ENCODE measurements at regions not wholly inside any gene's neighbourhood (a gene's known extent, or its start where the extent isn't known, plus 50 kb on each side); places are given as distances from the start of the nearest gene placed in this dataset.

- Histone ChIP-seq H3K27me3 (replicated peaks; ENCODE audit: insufficient read depth) (no peaks in the 10 kb centered on the region), H3K27ac (no peak overlapping the region)
- no peak for DNase-seq (ENCODE audit: low spot score)
Measured at GRCh38 chr2:194826241-194826640, 830.8 kb upstream of the SLC39A10 start.

GRCh38 chr2:194824450-194824849 is 832.6 kb upstream of the SLC39A10 start:
- no peak overlapping the region for H3K27ac ChIP-seq
- no peak overlapping the region for H3K4me3 ChIP-seq
- no peak for DNase-seq (ENCODE audit: low spot score)
- no peaks in the 10 kb centered on the region for H3K27me3 ChIP-seq (replicated peaks; ENCODE audit: insufficient read depth)
- TF ChIP-seq CTCF (IDR thresholded peaks at IDR 0.05): no peak
- no peaks in the 10 kb centered on the region for H3K4me1 ChIP-seq (ENCODE audit: control insufficient read depth in 1 of 2, low read depth in 2 of 2)
- H3K9me3 ChIP-seq: no peaks in the 10 kb centered on the region
- ATAC-seq (ENCODE audit: insufficient number of reproducible peaks, low FRiP score, low read depth): no peak
- no peaks in the 10 kb centered on the region for H3K36me3 ChIP-seq

More at GRCh38 chr2:194826241-194826640, 830.8 kb upstream of the SLC39A10 start:
- no peak for ATAC-seq (ENCODE audit: insufficient number of reproducible peaks, low FRiP score, low read depth)
- H3K4me3 ChIP-seq: no peak overlapping the region
- no peaks in the 10 kb centered on the region for H3K9me3 ChIP-seq
- H3K36me3 ChIP-seq: no peaks in the 10 kb centered on the region
- no peak for TF ChIP-seq CTCF (IDR thresholded peaks at IDR 0.05)
- no peaks in the 10 kb centered on the region for H3K4me1 ChIP-seq (ENCODE audit: control insufficient read depth in 1 of 2, low read depth in 2 of 2)

DNA sequence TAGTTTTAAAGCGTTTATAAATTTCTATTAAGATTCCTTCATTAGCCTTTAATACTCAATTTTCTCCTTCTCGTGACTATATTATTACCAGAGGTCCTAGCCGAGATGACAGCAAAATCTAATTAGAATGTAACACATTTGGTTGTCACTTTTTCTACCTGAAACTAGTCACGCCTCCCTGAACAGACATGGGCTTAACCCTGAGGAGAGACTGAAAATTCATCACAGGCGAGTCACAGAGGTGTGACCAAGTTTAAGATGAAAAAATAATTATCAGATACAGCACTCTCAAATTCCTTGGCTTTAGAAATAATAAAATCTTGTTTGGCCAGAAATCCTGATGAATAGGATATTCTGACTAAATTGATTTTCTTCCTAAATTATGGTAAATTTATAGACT is 834.4 kb upstream of the SLC39A10 start:
- no peaks in the 10 kb centered on the region for H3K9me3 ChIP-seq
- no peak for TF ChIP-seq CTCF (IDR thresholded peaks at IDR 0.05)
- no peak for ATAC-seq (ENCODE audit: insufficient number of reproducible peaks, low FRiP score, low read depth)
- H3K27ac ChIP-seq: no peak overlapping the region
- H3K4me3 ChIP-seq: no peak overlapping the region
- H3K4me1 ChIP-seq (ENCODE audit: control insufficient read depth in 1 of 2, low read depth in 2 of 2): no peaks in the 10 kb centered on the region
- no peak for DNase-seq (ENCODE audit: low spot score)
- H3K36me3 ChIP-seq: no peaks in the 10 kb centered on the region
- H3K27me3 ChIP-seq (replicated peaks; ENCODE audit: insufficient read depth): no peaks in the 10 kb centered on the region

DNA sequence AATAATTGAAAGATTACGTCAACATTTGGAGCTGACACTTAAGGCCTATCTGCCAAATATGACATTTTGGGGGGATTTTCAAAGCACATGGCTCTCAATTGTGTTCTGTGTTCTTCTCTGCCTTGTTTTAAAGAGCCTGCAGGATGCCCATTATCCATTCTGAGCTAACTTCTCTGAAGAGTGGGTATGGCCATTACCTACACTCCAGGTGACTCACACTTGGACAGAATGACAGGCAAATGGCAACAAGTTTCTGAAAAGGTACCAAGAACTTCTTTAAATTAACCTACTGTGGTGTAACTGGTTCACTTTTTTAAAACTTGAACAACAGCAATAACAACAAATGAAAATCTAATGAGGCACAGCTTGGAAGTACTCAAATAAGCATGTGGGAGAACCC is 834.9 kb upstream of the SLC39A10 start:
- Histone ChIP-seq H3K4me1 (ENCODE audit: control insufficient read depth in 1 of 2, low read depth in 2 of 2) (no peaks in the 10 kb centered on the region), H3K27me3 (replicated peaks; ENCODE audit: insufficient read depth) (no peaks in the 10 kb centered on the region), H3K9me3 (no peaks in the 10 kb centered on the region), H3K36me3 (no peaks in the 10 kb centered on the region), H3K27ac (no peak overlapping the region), H3K4me3 (no peak overlapping the region)
- ATAC-seq (ENCODE audit: insufficient number of reproducible peaks, low FRiP score, low read depth) (no peak), DNase-seq (ENCODE audit: low spot score) (no peak)
- no peak for TF ChIP-seq CTCF (IDR thresholded peaks at IDR 0.05)

GRCh38 chr2:194819367-194819766 is 837.7 kb upstream of the SLC39A10 start:
- Histone ChIP-seq H3K27me3 (replicated peaks; ENCODE audit: insufficient read depth) (no peaks in the 10 kb centered on the region), H3K4me1 (ENCODE audit: control insufficient read depth in 1 of 2, low read depth in 2 of 2) (no peaks in the 10 kb centered on the region), H3K27ac (no peak overlapping the region), H3K9me3 (no peaks in the 10 kb centered on the region), H3K4me3 (no peak overlapping the region), H3K36me3 (no peaks in the 10 kb centered on the region)
- no peak for DNase-seq (ENCODE audit: low spot score)
- no peak for ATAC-seq (ENCODE audit: insufficient number of reproducible peaks, low FRiP score, low read depth)
- TF ChIP-seq CTCF (IDR thresholded peaks at IDR 0.05): no peak

All from thoracic aorta (tissue), 2 donors.